ENCODE measurements at regions not wholly inside any gene's neighbourhood (a gene's known extent, or its start where the extent isn't known, plus 50 kb on each side); places are given as distances from the start of the nearest gene placed in this dataset.

GRCh38 chrX:40169193-40170101 lies 71.7 kb upstream of the BCOR start (continued):
- TF ChIP-seq FOXC1 (CRISPR knock-in tag; IDR thresholded peaks at IDR 0.05; ENCODE audit: borderline replicate concordance) (no peak), MYC (CRISPR knock-in tag; IDR thresholded peaks at IDR 0.05; ENCODE audit: borderline replicate concordance) (peak; percentile 26; the same call in 1 of the 2 replicates), ZEB1 (IDR thresholded peaks at IDR 0.05; ENCODE audit: insufficient replicate concordance, low read depth) (no peak), ZFY (CRISPR knock-in tag; IDR thresholded peaks at IDR 0.05) (peak; percentile 57), ZNF576 (CRISPR knock-in tag; IDR thresholded peaks at IDR 0.05) (no peak), ZNF691 (CRISPR knock-in tag; IDR thresholded peaks at IDR 0.05; ENCODE audit: borderline replicate concordance, low read depth) (no peak), JDP2 (CRISPR knock-in tag; IDR thresholded peaks at IDR 0.05; ENCODE audit: borderline replicate concordance) (no peak), ZNF589 (CRISPR knock-in tag; conservative IDR thresholded peaks at IDR 0.05) (no peak), ZNF782 (CRISPR knock-in tag; IDR thresholded peaks at IDR 0.05; ENCODE audit: borderline replicate concordance) (no peak), ZNF260 (CRISPR knock-in tag; IDR thresholded peaks at IDR 0.05; ENCODE audit: borderline replicate concordance, low read depth) (no peak), ZHX1 (CRISPR knock-in tag; IDR thresholded peaks at IDR 0.05; ENCODE audit: low read depth) (no peak; the same call in 1 of the 2 replicates), ZNF142 (CRISPR knock-in tag; IDR thresholded peaks at IDR 0.05) (no peak), ZNF367 (CRISPR knock-in tag; IDR thresholded peaks at IDR 0.05; ENCODE audit: borderline replicate concordance) (no peak), AKAP8 (CRISPR knock-in tag; IDR thresholded peaks at IDR 0.05) (no peak), ZNF878 (CRISPR knock-in tag; IDR thresholded peaks at IDR 0.05) (no peak), ZFAT (CRISPR knock-in tag; conservative IDR thresholded peaks at IDR 0.05) (no peak), SMC3 (IDR thresholded peaks at IDR 0.05; ENCODE audit: low read length) (peak; percentile 35), SYNCRIP (IDR thresholded peaks at IDR 0.05; ENCODE audit: insufficient read depth, low read depth, low read length) (no peak), MBD4 (IDR thresholded peaks at IDR 0.05; ENCODE audit: borderline replicate concordance, low read length) (no peak), ZNF713 (CRISPR knock-in tag; IDR thresholded peaks at IDR 0.05) (no peak)

All from HepG2 (cell line).